CD4-positive, alpha-beta memory T cell (primary cell): ENCODE measurements at regions not wholly inside any gene's neighbourhood (a gene's known extent, or its start where the extent isn't known, plus 50 kb on each side); places are given as distances from the start of the nearest gene placed in this dataset.

Experiments used
- CTCF ChIA-PET: fragments of 350-600 bp; sonication (Branson Sonifier 250); formaldehyde crosslinking; loops from one replicate; lab custom pipeline; 2021; ENCODE audit warnings: inconsistent platforms; ENCODE audit not compliant: partially characterized antibody; lab: Charles Lee
- POLR2A ChIA-PET: fragments of 350-600 bp; sonication (Branson Sonifier 250); formaldehyde crosslinking; loops from one replicate; lab custom pipeline; 2021; ENCODE audit not compliant: partially characterized antibody; lab: Charles Lee
- DNase-seq, 5 donors: peaks; one replicate each; pipeline versions ENCODE4 v3.0.0 to v3.0.0-alpha.2; 2020 to 2022; ENCODE audit warnings: mixed read lengths in 1 of 5
- H3K27ac ChIP-seq: one replicate; pipeline ENCODE4 v1.7.0; 2013; ENCODE audit warnings: low read depth, low read length
- H3K27me3 ChIP-seq: 2 replicates; pipeline ENCODE4 v1.7.0; 2013; ENCODE audit warnings: mild to moderate bottlenecking, low read length, moderate library complexity; ENCODE audit not compliant: insufficient read depth
- H3K36me3 ChIP-seq: 2 replicates; pipeline ENCODE4 v1.7.0; 2013; ENCODE audit warnings: mild to moderate bottlenecking, low read length, moderate library complexity; ENCODE audit not compliant: insufficient read depth
- H3K4me1 ChIP-seq: 2 replicates; pipeline ENCODE4 v1.7.0; 2013; ENCODE audit warnings: mild to moderate bottlenecking, low read length, moderate library complexity; ENCODE audit not compliant: insufficient read depth
- H3K4me3 ChIP-seq, 2 donors: one replicate each; pipeline ENCODE4 v1.7.0; 2013; ENCODE audit warnings: low read length in 2 of 2, mild to moderate bottlenecking in 1 of 2
- H3K9me3 ChIP-seq, 2 donors: one replicate each; pipeline ENCODE4 v1.7.0; 2013; ENCODE audit warnings: low read length in 2 of 2, control low read depth in 1 of 2; ENCODE audit not compliant: control insufficient read depth in 1 of 2
- H3K27ac Mint-ChIP-seq, 7 donors: one replicate each; pipeline ENCODE4 v1.8.0; 2020 to 2021; ENCODE audit warnings: mixed read lengths in 7 of 7, mild to moderate bottlenecking in 6 of 7, inconsistent platforms in 3 of 7, moderate library complexity in 3 of 7
- H3K27me3 Mint-ChIP-seq, 2 donors: one replicate each; pipeline ENCODE4 v1.8.0; 2020 to 2021; ENCODE audit warnings: mixed read lengths in 2 of 2
- H3K36me3 Mint-ChIP-seq, 2 donors: one replicate each; pipeline ENCODE4 v1.8.0; 2020 to 2021; ENCODE audit warnings: mixed read lengths in 2 of 2, inconsistent platforms in 1 of 2, mild to moderate bottlenecking in 1 of 2
- H3K4me1 Mint-ChIP-seq, 4 donors: one replicate each; pipeline ENCODE4 v1.8.0; 2020 to 2021; ENCODE audit warnings: mixed read lengths in 4 of 4, mild to moderate bottlenecking in 1 of 4
- H3K4me3 Mint-ChIP-seq, 8 donors: one replicate each; pipeline ENCODE4 v1.8.0; 2020 to 2021; ENCODE audit warnings: mixed read lengths in 8 of 8, mild to moderate bottlenecking in 7 of 8, moderate library complexity in 6 of 8, inconsistent platforms in 3 of 8
- H3K9me3 Mint-ChIP-seq, 8 donors: one replicate each; pipeline ENCODE4 v1.8.0; 2020 to 2021; ENCODE audit warnings: mixed read lengths in 8 of 8, mild to moderate bottlenecking in 5 of 8, inconsistent platforms in 3 of 8, moderate library complexity in 1 of 8
- intact Hi-C: fragments of 100-400 bp; cut with micrococcal nuclease; formaldehyde crosslinking; loops from one replicate; pipeline ENCODE4 v1.15.1; 2023

- no peaks in the 10 kb centered on the region for H3K4me1 Mint-ChIP-seq
- no peak overlapping the region for H3K27ac ChIP-seq
- H3K27ac Mint-ChIP-seq = no peak overlapping the region
- no peaks in the 10 kb centered on the region for H3K9me3 ChIP-seq
- no peaks in the 10 kb centered on the region for H3K27me3 Mint-ChIP-seq
- POLR2A ChIA-PET = no interaction called here
- DNase-seq = no peak
- no peaks in the 10 kb centered on the region for H3K4me1 ChIP-seq
- CTCF ChIA-PET = no interaction called here
- no peaks in the 10 kb centered on the region for H3K36me3 Mint-ChIP-seq
- no peak overlapping the region for H3K4me3 Mint-ChIP-seq
- H3K27me3 ChIP-seq = no peaks in the 10 kb centered on the region
- H3K4me3 ChIP-seq = no peak overlapping the region
- H3K9me3 Mint-ChIP-seq = peaks cover 0 to 6% (median 0%) of the 10 kb centered on the region in 8 donors
- no peaks in the 10 kb centered on the region for H3K36me3 ChIP-seq
- intact Hi-C loops = no loop called here
Observed at GRCh38 chr4:111842336-111842735, 302.9 kb upstream of the FAM241A start.

- intact Hi-C loops = no loop called here
- H3K27ac Mint-ChIP-seq = no peak overlapping the region
- no peaks in the 10 kb centered on the region for H3K9me3 ChIP-seq
- peaks cover 0 to 7% (median 0%) of the 10 kb centered on the region in 8 donors for H3K9me3 Mint-ChIP-seq
- H3K4me3 ChIP-seq = no peak overlapping the region
- no peaks in the 10 kb centered on the region for H3K27me3 Mint-ChIP-seq
- no peaks in the 10 kb centered on the region for H3K4me1 ChIP-seq
- no peak overlapping the region for H3K4me3 Mint-ChIP-seq
- H3K27ac ChIP-seq = no peak overlapping the region
- DNase-seq = no peak
- ChIA-PET POLR2A (no interaction called here), CTCF (no interaction called here)
- no peaks in the 10 kb centered on the region for H3K36me3 Mint-ChIP-seq
- H3K36me3 ChIP-seq = no peaks in the 10 kb centered on the region
- H3K4me1 Mint-ChIP-seq = no peaks in the 10 kb centered on the region
- no peaks in the 10 kb centered on the region for H3K27me3 ChIP-seq
Observed at GRCh38 chr4:111847296-111848008, 297.8 kb upstream of the FAM241A start.

DNA sequence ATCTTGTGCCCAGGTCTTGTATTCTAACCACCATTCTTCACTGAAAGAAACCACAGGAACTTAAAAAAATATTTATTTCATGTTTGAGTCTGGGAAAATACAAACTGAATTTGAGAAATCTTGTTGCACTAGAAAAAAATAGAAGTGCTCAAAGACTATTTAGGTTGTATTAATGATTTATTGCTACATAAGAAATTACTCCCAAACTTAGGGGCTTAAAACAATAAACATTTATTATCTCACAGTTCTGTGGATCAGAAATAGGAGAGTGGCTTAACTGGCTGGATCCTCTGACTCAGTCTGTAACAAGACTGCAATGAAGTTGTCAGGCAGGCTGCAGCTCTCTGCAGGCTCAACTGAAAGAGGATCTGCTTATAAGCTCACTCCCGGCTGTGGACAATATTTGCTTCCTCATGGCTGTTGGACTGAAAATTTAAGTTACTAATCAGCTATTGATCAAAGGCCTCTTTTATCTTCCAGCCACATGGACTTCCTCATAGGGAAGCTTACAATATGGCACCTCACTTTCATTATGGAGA lies 295.4 kb upstream of the FAM241A start:
- peaks cover 0 to 4% (median 0%) of the 10 kb centered on the region in 8 donors for H3K9me3 Mint-ChIP-seq
- no peaks in the 10 kb centered on the region for H3K4me1 ChIP-seq
- no peaks in the 10 kb centered on the region for H3K4me1 Mint-ChIP-seq
- no peaks in the 10 kb centered on the region for H3K27me3 Mint-ChIP-seq
- no peak overlapping the region for H3K27ac ChIP-seq
- ChIA-PET CTCF (no interaction called here), POLR2A (no interaction called here)
- intact Hi-C loops = no loop called here
- no peaks in the 10 kb centered on the region for H3K27me3 ChIP-seq
- no peak overlapping the region for H3K4me3 ChIP-seq
- H3K4me3 Mint-ChIP-seq = no peak overlapping the region
- no peaks in the 10 kb centered on the region for H3K9me3 ChIP-seq
- no peak for DNase-seq
- H3K36me3 ChIP-seq = no peaks in the 10 kb centered on the region
- no peak overlapping the region for H3K27ac Mint-ChIP-seq
- no peaks in the 10 kb centered on the region for H3K36me3 Mint-ChIP-seq

DNA sequence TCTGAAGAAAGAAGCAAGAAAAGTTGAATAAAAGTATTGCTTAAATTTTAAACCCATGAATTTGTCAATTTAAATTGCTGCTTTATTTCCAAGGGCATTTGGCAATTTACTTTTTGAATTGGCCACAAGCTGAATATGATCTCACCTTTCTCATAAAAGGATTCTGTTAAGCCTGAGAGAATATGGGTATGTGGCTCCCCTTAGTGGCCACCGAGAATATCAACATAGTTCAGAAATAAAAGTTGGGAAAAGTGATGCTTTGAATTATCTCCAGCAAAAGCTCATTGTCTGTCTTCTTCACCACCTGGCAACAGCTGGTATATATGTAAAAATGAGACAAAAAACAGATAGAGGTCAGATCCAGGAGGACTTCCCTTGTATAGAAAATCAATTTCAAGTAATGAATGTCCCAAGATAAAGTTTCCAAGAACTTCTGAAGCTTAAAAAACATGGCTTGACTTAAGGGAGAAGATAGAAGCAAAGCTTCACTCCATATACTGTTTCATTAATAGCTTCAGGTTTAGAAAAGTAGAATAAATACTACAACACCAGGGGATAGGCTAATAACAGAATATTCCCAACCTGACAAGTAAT lies 290.7 kb upstream of the FAM241A start:
- ChIA-PET POLR2A (no interaction called here), CTCF (no interaction called here)
- H3K9me3 Mint-ChIP-seq = peaks cover 0 to 3% (median 0%) of the 10 kb centered on the region in 8 donors
- Histone ChIP-seq H3K27ac (no peak overlapping the region), H3K4me3 (no peak overlapping the region), H3K9me3 (no peaks in the 10 kb centered on the region), H3K27me3 (no peaks in the 10 kb centered on the region), H3K4me1 (no peaks in the 10 kb centered on the region), H3K36me3 (no peaks in the 10 kb centered on the region)
- H3K4me1 Mint-ChIP-seq = no peaks in the 10 kb centered on the region
- H3K27ac Mint-ChIP-seq = no peak overlapping the region
- DNase-seq = no peak
- H3K27me3 Mint-ChIP-seq = no peaks in the 10 kb centered on the region
- no peak overlapping the region for H3K4me3 Mint-ChIP-seq
- H3K36me3 Mint-ChIP-seq = no peaks in the 10 kb centered on the region
- intact Hi-C loops = no loop called here

GRCh38 chr4:111855308-111855707 lies 289.9 kb upstream of the FAM241A start:
- CTCF ChIA-PET = interaction anchor here (0.6 kb wide), 1 partner anchor 9 kb away, joined by 3 read pairs; no protein-coding TSS in a partner anchor
- DNase-seq = no peak
- POLR2A ChIA-PET = no interaction called here
- Mint-ChIP-seq H3K9me3 (peaks cover 0 to 3% (median 0%) of the 10 kb centered on the region in 8 donors), H3K27me3 (no peaks in the 10 kb centered on the region), H3K4me1 (no peaks in the 10 kb centered on the region), H3K36me3 (no peaks in the 10 kb centered on the region), H3K4me3 (no peak overlapping the region), H3K27ac (no peak overlapping the region)
- Histone ChIP-seq H3K4me1 (no peaks in the 10 kb centered on the region), H3K9me3 (no peaks in the 10 kb centered on the region), H3K27ac (no peak overlapping the region), H3K36me3 (no peaks in the 10 kb centered on the region), H3K4me3 (no peak overlapping the region), H3K27me3 (no peaks in the 10 kb centered on the region)
- intact Hi-C loops = no loop called here

GRCh38 chr4:111864066-111864465 lies 281.2 kb upstream of the FAM241A start:
- H3K9me3 Mint-ChIP-seq = peaks cover 0 to 13% (median 7%) of the 10 kb centered on the region in 8 donors
- Histone ChIP-seq H3K36me3 (no peaks in the 10 kb centered on the region), H3K9me3 (no peaks in the 10 kb centered on the region), H3K27me3 (no peaks in the 10 kb centered on the region), H3K4me1 (no peaks in the 10 kb centered on the region), H3K4me3 (no peak overlapping the region), H3K27ac (no peak overlapping the region)
- no peak overlapping the region for H3K4me3 Mint-ChIP-seq
- no peaks in the 10 kb centered on the region for H3K4me1 Mint-ChIP-seq
- intact Hi-C loops = no loop called here
- peaks cover 0 to 1% of the 10 kb centered on the region in 2 donors for H3K27me3 Mint-ChIP-seq
- ChIA-PET CTCF (no interaction called here), POLR2A (no interaction called here)
- H3K27ac Mint-ChIP-seq = no peak overlapping the region
- DNase-seq = no peak
- H3K36me3 Mint-ChIP-seq = no peaks in the 10 kb centered on the region

DNA sequence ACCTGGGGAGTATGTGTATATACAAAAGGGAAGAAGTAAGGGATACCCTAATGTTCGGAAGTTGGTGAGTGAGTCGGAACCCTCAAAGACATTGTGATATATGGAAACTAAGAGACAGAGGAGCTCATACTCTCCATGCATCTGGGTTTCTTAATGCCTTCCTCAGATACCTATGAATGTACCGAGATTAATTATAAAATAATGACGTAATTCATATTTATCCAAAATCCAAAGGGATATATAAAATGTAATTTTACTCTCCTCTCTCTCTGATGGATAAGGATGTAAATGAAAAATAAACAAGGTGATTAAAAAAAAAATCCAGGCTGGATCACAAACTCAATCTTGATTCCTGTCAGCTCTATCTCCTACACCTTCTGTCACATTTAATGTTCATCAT lies 275.9 kb upstream of the FAM241A start:
- no peaks in the 10 kb centered on the region for H3K27me3 ChIP-seq
- H3K27ac ChIP-seq = no peak overlapping the region
- H3K9me3 ChIP-seq = no peaks in the 10 kb centered on the region
- Mint-ChIP-seq H3K27ac (no peak overlapping the region), H3K4me3 (no peak overlapping the region), H3K27me3 (peaks cover 0 to 1% of the 10 kb centered on the region in 2 donors), H3K36me3 (no peaks in the 10 kb centered on the region), H3K9me3 (peaks cover 0 to 13% (median 7%) of the 10 kb centered on the region in 8 donors), H3K4me1 (no peaks in the 10 kb centered on the region)
- no peaks in the 10 kb centered on the region for H3K4me1 ChIP-seq
- POLR2A ChIA-PET = no interaction called here
- DNase-seq = no peak
- H3K4me3 ChIP-seq = no peak overlapping the region
- intact Hi-C loops = no loop called here
- H3K36me3 ChIP-seq = no peaks in the 10 kb centered on the region
- CTCF ChIA-PET = no interaction called here
